OCI-LY1 (cell line): ENCODE measurements at regions not wholly inside any gene's neighbourhood (a gene's known extent, or its start where the extent isn't known, plus 50 kb on each side); places are given as distances from the start of the nearest gene placed in this dataset.

Experiments
- EZH2 ChIP-seq: fragments of 200-600 bp; sonication (generic), shearing (Covaris generic); IDR thresholded peaks from 2 replicates; pipeline ENCODE4 v1.8.0; 2017; ENCODE audit warnings: borderline replicate concordance, mixed run types, mild to moderate bottlenecking, antibody characterized with exemption, low read length, moderate library complexity, mixed read lengths
- TF ChIP-seq, protein P1 (sequence below): fragments of 200-600 bp; sonication (generic), shearing (Covaris generic); IDR thresholded peaks from 2 replicates; pipeline ENCODE4 v1.5.1; 2017; ENCODE audit warnings: mild to moderate bottlenecking, antibody characterized with exemption, low read length, moderate library complexity, mixed read lengths

DNA sequence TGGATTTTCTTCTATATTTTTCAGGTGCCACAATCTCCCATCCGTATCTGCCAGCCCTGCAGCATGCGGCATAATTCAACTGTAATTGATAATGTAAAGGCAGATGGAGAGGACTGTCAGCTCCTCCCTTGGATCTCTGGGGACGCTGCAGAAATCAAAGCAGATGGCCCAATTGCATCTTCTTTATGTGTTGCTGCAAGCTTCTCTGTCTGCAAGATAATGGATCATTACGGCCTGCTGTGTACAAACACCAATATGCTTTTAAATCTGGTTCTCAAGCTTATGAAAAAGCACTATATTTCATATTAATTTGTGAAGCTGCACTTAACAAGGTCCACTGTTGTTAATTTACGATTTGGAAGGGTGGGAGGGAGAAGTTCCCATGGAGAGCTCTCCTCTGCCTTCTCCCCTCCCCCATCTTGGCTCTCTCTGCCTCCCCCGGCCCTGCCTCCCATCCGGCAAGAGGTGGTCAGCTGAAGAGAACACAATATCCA, 607.5 kb downstream of the TOX3 start:
- TF ChIP-seq, protein P1, sequence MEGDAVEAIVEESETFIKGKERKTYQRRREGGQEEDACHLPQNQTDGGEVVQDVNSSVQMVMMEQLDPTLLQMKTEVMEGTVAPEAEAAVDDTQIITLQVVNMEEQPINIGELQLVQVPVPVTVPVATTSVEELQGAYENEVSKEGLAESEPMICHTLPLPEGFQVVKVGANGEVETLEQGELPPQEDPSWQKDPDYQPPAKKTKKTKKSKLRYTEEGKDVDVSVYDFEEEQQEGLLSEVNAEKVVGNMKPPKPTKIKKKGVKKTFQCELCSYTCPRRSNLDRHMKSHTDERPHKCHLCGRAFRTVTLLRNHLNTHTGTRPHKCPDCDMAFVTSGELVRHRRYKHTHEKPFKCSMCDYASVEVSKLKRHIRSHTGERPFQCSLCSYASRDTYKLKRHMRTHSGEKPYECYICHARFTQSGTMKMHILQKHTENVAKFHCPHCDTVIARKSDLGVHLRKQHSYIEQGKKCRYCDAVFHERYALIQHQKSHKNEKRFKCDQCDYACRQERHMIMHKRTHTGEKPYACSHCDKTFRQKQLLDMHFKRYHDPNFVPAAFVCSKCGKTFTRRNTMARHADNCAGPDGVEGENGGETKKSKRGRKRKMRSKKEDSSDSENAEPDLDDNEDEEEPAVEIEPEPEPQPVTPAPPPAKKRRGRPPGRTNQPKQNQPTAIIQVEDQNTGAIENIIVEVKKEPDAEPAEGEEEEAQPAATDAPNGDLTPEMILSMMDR: no peak
- TF ChIP-seq EZH2: no peak
